Activated CD8-positive, alpha-beta T cell treated with anti-CD3 and anti-CD28 coated beads, Interleukin-2, amount 10 ng/mL, durations not matched to agents 7 days and 5 days (primary cell): ENCODE measurements at regions not wholly inside any gene's neighbourhood (a gene's known extent, or its start where the extent isn't known, plus 50 kb on each side); places are given as distances from the start of the nearest gene placed in this dataset.
A peak's percentile ranks its signal among the peaks of the same experiment; 100 is the strongest.

Source experiments
- ATAC-seq: fragments of 150-1000 bp; cut with Tn5 transposase; one replicate; pipeline ENCODE4 v1.10.0; 2021; ENCODE audit warnings: moderate library complexity
- CTCF ChIA-PET: fragments of 350-600 bp; sonication (Branson Sonifier 250); formaldehyde crosslinking; loops from one replicate; lab custom pipeline; 2021; ENCODE audit warnings: antibody characterized with exemption; lab: Charles Lee
- POLR2A ChIA-PET: fragments of 350-600 bp; sonication (Branson Sonifier 250); formaldehyde crosslinking; loops from one replicate; lab custom pipeline; 2021; ENCODE audit warnings: antibody characterized with exemption; lab: Charles Lee
- DNase-seq: peaks from one replicate; pipeline ENCODE4 v3.0.0-alpha.2; 2020
- H3K27ac Mint-ChIP-seq: one replicate; pipeline ENCODE4 v1.8.0; 2021; ENCODE audit warnings: mild to moderate bottlenecking, mixed read lengths
- H3K27me3 Mint-ChIP-seq: one replicate; pipeline ENCODE4 v1.8.0; 2021; ENCODE audit warnings: low read depth, mixed read lengths
- H3K36me3 Mint-ChIP-seq: one replicate; pipeline ENCODE4 v1.8.0; 2021; ENCODE audit warnings: low read depth, mixed read lengths
- H3K4me1 Mint-ChIP-seq: one replicate; pipeline ENCODE4 v1.8.0; 2021; ENCODE audit warnings: low read depth, mixed read lengths
- H3K4me3 Mint-ChIP-seq: one replicate; pipeline ENCODE4 v1.8.0; 2021; ENCODE audit warnings: mild to moderate bottlenecking, mixed read lengths
- H3K9me3 Mint-ChIP-seq: one replicate; pipeline ENCODE4 v1.8.0; 2022; ENCODE audit warnings: mixed read lengths; ENCODE audit not compliant: insufficient read depth

DNA sequence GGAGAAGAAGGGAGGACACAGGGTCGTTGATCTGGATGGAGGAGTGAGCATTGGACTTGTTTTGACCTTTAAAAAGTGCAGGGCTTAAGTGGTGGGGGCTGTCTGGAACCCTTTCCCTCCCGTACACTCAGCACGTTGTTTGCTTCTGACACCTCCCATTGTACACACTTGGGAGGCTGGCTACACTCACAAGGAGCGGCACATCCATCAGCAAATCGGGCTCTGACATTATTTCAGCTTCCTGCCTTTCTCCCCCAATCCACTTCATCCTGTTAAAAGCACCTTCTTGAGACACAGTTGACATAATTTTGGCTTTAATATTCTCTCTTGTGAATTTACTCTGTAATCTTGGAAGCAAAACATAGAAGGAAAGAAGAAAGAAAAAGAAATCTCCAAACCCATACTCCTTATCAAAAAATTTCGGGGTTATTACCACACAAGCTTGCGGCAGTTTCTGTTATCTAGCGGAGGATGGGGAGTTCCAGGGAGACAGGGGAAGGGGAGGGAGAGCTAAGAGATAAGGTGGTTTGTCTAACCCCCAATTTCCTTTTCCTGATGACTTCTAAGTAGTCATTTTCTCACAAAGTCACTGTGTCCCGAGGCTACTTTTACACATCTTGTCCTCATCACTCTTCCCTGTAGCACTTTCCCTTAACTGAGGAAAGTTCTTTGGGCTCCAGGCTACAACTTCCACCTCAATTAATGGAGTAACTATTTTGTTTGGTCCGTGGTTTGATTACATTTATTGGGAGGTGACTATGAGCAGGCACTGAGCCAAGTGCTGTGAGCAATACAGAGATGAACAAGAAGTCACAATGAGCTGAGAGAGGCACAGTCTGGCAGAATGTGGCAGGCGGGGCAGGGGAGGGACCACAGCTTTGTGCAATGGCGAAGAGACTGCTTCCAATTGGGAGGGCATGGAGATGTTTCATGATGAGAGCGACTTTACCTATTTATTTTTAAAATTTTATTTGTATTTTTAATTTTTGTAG is 240.1 kb upstream of the MEX3C start:
- DNase-seq, result no peak
- Mint-ChIP-seq H3K27me3 (peaks cover 32% of the 10 kb centered on the region), H3K27ac (no peak overlapping the region), H3K4me1 (peaks cover 34% of the 10 kb centered on the region), H3K4me3 (peak overlapping the region; percentile 44), H3K9me3 (no peaks in the 10 kb centered on the region), H3K36me3 (no peaks in the 10 kb centered on the region)
- ATAC-seq, result peak; percentile 55
- POLR2A ChIA-PET, result no interaction called here
- CTCF ChIA-PET, result no interaction called here

DNA sequence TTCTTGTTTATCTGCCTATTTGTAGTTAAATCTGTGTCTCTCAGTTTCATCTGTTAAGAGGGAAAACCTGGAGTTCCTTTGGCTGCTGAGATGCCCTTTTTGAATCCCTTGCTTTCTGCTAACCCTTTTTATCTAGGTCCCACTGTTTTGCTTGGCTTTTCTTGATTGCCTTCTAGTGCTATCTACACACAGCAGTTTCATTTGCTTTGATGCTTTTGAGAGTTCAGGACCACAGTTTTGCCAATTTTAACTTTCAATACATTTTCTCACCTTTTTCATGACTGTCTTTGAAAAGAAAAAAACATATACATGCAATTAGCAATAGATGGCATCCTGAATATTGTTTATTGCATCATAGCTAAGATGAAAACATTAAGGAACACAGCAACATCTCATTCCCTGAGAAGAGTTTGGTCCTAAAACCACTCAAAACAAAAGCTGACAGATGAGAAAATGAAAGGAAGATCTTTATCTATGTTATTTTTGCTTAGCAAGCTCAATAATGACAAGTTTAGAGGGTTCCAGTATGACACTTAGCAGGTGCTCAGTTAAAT is 241.4 kb upstream of the MEX3C start:
- DNase-seq, result no peak
- Mint-ChIP-seq H3K4me3 (no peak overlapping the region), H3K36me3 (no peaks in the 10 kb centered on the region), H3K9me3 (no peaks in the 10 kb centered on the region), H3K4me1 (peaks cover 34% of the 10 kb centered on the region), H3K27me3 (peaks cover 41% of the 10 kb centered on the region), H3K27ac (no peak overlapping the region)
- CTCF ChIA-PET, result no interaction called here
- POLR2A ChIA-PET, result no interaction called here
- ATAC-seq, result no peak

DNA sequence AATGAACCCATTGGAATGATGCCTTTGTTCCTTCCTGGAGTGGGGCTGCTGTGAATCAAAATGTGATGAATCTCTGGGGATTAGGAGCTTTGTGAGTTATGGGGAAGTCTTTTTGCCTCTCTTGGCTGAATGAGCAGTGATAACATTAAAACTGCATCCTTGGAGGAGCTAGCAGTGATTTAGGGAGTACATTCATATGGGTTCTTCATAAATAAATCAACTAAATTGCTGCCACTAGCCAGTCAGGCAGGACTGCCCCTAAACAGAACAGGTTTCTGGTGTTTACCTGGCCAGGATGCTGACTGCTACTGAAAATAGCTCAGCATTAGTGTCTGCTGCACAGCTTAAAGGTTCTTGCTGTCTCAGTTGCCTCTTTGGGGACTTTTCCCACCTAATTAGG is 244.5 kb upstream of the MEX3C start:
- Mint-ChIP-seq H3K4me3 (no peak overlapping the region), H3K27ac (no peak overlapping the region), H3K27me3 (peaks cover 39% of the 10 kb centered on the region), H3K36me3 (no peaks in the 10 kb centered on the region), H3K4me1 (peaks cover 29% of the 10 kb centered on the region), H3K9me3 (no peaks in the 10 kb centered on the region)
- ChIA-PET CTCF (no interaction called here), POLR2A (no interaction called here)
- ATAC-seq, result no peak
- DNase-seq, result no peak

DNA sequence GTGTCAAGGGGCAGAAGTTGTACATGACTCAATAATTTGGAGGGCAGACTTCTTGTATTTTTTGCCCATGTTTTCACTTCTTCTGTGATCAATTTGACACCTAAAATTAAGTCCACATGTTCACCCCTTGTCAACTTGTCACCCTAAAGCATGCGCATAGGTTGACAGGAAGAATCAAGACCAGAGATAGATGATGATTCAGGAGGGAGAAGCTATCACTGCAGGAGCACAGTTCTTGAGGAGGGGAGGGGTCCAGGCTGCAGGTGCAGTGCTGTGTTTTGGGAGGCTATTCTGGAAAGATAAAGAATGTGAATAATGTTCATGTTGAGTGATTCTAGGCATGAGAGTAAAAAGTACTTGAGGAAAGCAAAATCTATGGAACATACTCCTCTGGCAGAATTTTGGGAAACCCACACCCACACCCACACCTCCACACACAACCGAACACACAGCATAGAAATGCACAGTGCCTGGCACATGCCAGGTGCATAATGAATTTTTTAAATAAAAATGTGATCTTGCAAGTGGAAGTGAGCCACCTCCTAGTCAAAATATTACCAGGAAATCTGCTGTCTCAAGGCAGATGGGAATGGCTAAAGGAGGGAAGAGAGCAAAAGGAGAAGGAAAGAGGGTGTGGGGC is 249.2 kb upstream of the MEX3C start:
- Mint-ChIP-seq H3K4me1 (no peaks in the 10 kb centered on the region), H3K9me3 (no peaks in the 10 kb centered on the region), H3K4me3 (no peak overlapping the region), H3K36me3 (no peaks in the 10 kb centered on the region), H3K27ac (no peak overlapping the region), H3K27me3 (peaks cover 26% of the 10 kb centered on the region)
- ATAC-seq (no peak), DNase-seq (no peak)
- POLR2A ChIA-PET, result no interaction called here
- CTCF ChIA-PET, result no interaction called here

DNA sequence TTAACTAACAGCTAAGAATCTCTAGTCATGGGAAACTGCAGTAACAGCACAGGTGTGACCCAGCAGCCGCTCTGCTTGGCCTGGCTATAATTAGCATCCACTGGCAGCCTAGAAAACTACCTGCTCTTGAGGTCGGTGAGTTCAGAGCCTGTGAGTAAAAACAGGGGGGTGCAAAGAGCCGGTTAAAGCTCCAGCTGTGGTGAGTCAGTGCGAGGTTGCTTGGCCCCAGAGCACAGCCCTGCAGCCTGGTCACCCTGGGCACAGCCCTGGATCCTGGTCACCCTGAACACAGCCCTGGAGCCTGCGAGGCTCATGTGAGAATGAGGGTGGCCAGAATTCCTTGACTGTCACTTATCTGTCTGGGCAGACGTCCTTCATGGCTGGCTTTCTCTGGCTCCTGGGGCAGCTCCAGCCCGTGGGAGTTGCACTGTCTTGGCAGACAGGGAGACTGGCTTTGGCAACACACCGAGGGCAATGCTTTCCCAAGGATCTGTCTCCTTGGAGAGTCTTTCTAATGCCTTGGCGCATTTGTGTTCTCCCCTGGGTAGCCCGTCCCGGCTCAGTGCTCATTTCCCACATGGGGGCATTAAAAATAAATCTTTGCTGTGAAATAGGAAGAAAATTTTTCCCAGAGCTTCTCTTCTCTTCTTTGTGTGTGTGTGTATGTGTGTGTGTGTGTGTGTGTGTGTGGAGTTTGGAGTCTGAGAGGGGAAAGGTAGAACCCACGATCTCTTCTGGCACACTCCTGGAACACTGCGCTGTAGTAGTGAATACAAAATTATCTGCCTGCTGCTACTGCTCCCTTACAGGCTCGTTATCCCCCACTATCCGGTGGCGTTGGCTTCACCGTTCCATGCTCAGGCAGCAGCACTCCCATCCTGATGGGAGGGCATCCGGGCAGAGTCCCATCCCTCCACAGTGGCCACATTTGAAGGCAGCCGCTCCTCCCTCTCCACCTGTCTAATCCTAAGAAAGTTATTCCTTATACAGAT is 250.2 kb upstream of the MEX3C start:
- DNase-seq (no peak), ATAC-seq (no peak)
- Mint-ChIP-seq H3K9me3 (no peaks in the 10 kb centered on the region), H3K4me1 (no peaks in the 10 kb centered on the region), H3K27me3 (peaks cover 21% of the 10 kb centered on the region), H3K4me3 (no peak overlapping the region), H3K36me3 (no peaks in the 10 kb centered on the region), H3K27ac (no peak overlapping the region)
- CTCF ChIA-PET, result interaction anchor here (0.6 kb wide), 1 partner anchor 67 kb away, joined by 3 read pairs; no protein-coding TSS in a partner anchor
- POLR2A ChIA-PET, result no interaction called here

DNA sequence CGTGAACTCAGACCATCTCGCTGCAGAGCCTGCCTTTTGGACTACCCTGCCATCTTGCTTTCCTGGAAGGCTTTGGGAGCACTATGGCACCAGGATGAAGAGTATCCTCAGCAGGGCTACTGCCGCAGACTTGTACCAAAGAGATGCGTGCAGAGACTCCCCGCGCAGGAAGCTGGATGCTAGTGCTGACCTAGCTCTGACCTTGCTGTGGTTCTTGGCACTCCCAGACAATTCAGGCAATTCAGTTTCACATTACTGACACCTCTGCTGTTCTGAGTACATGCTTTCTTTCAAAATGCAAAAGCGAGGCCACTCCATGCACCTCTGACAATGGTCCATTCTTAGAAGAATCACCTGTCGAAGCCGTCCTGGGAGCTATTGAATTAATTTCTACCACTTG is 251.5 kb upstream of the MEX3C start:
- peaks cover 11% of the 10 kb centered on the region for H3K27me3 Mint-ChIP-seq

DNA sequence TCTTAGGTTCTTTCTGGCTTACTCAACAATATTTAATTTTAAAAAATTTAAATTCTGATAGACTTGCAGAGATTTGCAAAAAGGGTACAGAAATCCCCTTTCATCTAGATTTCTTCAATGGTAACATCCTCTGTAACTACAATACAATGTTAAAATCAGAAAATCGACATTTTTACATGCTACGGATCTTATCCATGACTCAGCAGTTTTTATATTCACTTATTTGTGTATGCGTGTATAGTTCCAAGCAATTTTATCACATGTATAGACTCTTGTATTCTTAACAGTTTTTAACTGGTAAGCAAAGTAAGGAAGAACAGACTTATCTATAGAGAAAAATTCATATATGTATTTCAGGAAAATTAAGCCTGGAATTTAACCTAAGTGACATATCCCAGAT is 256.1 kb upstream of the MEX3C start:
- CTCF ChIA-PET, result no interaction called here
- POLR2A ChIA-PET, result no interaction called here
- Mint-ChIP-seq H3K4me1 (no peaks in the 10 kb centered on the region), H3K27ac (no peak overlapping the region), H3K27me3 (peaks cover 5% of the 10 kb centered on the region), H3K4me3 (no peak overlapping the region), H3K36me3 (no peaks in the 10 kb centered on the region), H3K9me3 (no peaks in the 10 kb centered on the region)
- DNase-seq (no peak), ATAC-seq (no peak)

More for the DNA sequence above, 251.5 kb upstream of the MEX3C start:
- ATAC-seq (no peak), DNase-seq (no peak)
- CTCF ChIA-PET, result no interaction called here
- no peak overlapping the region for H3K27ac Mint-ChIP-seq
- no peaks in the 10 kb centered on the region for H3K36me3 Mint-ChIP-seq
- H3K9me3 Mint-ChIP-seq, result no peaks in the 10 kb centered on the region
- no peaks in the 10 kb centered on the region for H3K4me1 Mint-ChIP-seq
- POLR2A ChIA-PET, result no interaction called here
- no peak overlapping the region for H3K4me3 Mint-ChIP-seq

DNA sequence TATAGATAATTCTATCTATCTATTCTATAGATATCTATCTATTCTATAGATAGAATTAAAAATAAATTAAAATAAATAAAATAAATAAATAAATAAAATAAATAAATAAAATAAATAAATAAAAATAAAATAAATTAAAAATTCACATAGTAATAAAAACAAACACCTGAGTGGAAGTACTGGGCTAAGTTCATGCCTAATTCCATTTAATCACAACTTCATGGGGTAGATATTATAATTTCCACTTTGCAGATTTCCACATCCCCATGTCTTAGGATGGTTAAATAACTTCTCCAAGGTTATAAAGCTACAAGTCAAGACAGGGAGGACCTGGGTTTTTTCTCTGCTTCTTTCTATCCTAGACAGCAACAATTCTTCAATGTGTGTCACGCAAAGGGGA is 261.4 kb upstream of the MEX3C start:
- ChIA-PET CTCF (no interaction called here), POLR2A (no interaction called here)
- no peaks in the 10 kb centered on the region for H3K4me1 Mint-ChIP-seq
- no peak overlapping the region for H3K27ac Mint-ChIP-seq
- H3K36me3 Mint-ChIP-seq, result no peaks in the 10 kb centered on the region
- no peaks in the 10 kb centered on the region for H3K9me3 Mint-ChIP-seq
- H3K4me3 Mint-ChIP-seq, result no peak overlapping the region
- ATAC-seq (no peak), DNase-seq (no peak)
- H3K27me3 Mint-ChIP-seq, result peaks cover 22% of the 10 kb centered on the region

DNA sequence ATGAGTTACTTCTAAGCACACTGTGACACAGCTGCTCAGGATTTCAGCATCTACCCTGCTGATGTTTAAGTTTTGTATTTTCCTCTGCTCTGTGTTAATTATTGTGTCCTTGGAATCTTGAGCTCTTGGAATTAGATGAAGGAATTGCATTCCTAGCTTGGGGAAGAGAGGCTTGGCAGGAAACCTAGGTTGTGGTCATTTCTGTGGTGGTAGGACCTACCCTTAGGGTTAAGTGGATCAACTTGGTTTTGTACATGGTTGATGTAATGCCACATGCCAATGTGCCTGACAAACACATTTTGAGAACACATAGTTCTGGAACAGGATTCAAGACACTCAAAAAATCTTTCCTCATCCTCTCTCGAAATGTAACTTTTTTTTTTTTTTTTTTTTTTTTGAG is 264.5 kb upstream of the MEX3C start:
- Mint-ChIP-seq H3K9me3 (no peaks in the 10 kb centered on the region), H3K36me3 (no peaks in the 10 kb centered on the region), H3K4me1 (no peaks in the 10 kb centered on the region), H3K4me3 (no peak overlapping the region), H3K27ac (no peak overlapping the region), H3K27me3 (peaks cover 22% of the 10 kb centered on the region)
- ChIA-PET CTCF (no interaction called here), POLR2A (no interaction called here)
- DNase-seq (no peak), ATAC-seq (no peak)

DNA sequence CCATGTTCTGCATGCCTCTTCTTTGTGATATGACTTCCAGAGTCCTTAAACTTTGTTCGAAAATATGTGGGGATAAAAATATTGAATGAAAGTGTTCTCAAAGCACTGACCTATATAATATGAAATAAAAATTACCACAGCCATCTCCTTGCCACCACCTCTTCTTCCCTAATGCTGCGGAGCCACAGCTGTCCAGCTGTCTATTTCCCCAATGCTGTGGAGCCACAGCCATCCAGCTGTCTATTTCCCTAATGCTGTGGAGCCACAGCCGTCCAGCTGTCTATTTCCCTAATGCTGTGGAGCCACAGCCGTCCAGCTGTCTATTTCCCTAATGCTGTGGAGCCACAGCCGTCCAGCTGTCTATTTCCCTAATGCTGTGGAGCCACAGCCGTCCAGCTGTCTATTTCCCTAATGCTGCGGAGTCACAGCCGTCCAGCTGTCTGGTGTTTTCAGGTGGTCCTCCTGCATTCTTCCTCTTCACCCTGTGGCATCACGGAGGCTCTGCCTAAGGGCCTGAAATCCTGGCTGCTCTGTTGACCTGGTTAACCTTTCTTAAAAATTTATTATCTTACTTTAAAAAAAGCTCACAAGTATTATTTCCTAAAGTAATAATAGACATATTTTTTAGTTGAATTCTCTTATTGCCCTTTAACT is 266.1 kb upstream of the MEX3C start:
- no peaks in the 10 kb centered on the region for H3K4me1 Mint-ChIP-seq
- H3K27ac Mint-ChIP-seq, result no peak overlapping the region
- POLR2A ChIA-PET, result no interaction called here
- H3K4me3 Mint-ChIP-seq, result no peak overlapping the region
- H3K27me3 Mint-ChIP-seq, result peaks cover 22% of the 10 kb centered on the region
- H3K36me3 Mint-ChIP-seq, result no peaks in the 10 kb centered on the region
- ATAC-seq, result no peak
- no peaks in the 10 kb centered on the region for H3K9me3 Mint-ChIP-seq
- CTCF ChIA-PET, result no interaction called here
- no peak for DNase-seq

DNA sequence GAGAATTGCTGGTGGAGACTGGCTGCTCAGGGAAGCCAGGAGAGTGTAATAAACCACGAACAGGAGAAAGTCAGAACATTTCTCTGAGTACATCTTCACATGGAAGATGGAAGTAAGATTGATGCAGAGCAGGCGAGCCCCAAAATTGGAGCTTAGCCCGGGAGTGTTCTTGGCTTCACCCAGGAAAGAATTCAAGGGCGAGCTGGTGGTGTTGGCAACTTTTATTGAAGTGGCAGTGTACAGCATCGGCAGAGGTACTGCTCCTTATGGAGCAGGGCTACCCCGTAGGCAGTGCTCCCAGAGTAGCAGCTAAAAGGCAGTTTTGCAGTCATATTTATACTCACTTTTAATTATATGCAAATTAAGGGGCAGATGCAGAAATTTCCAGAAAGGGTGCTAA is 281.4 kb upstream of the MEX3C start:
- H3K36me3 Mint-ChIP-seq, result no peaks in the 10 kb centered on the region
- H3K4me1 Mint-ChIP-seq, result no peaks in the 10 kb centered on the region
- ChIA-PET POLR2A (no interaction called here), CTCF (no interaction called here)
- ATAC-seq (no peak), DNase-seq (no peak)
- no peak overlapping the region for H3K27ac Mint-ChIP-seq
- no peaks in the 10 kb centered on the region for H3K9me3 Mint-ChIP-seq
- H3K27me3 Mint-ChIP-seq, result peaks cover 11% of the 10 kb centered on the region
- H3K4me3 Mint-ChIP-seq, result no peak overlapping the region
